Cardiac fibroblast (primary cell): ENCODE measurements at regions not wholly inside any gene's neighbourhood (a gene's known extent, or its start where the extent isn't known, plus 50 kb on each side); places are given as distances from the start of the nearest gene placed in this dataset.

Experiments
- DNase-seq, 2 donors: peaks; one replicate each; pipeline versions ENCODE4 v3.0.0 to v3.0.0-alpha.2; 2010; ENCODE audit warnings: low read depth in 2 of 2
- H3K4me3 ChIP-seq, 2 donors: replicated peaks in 1 of 2; 1 replicate in 1 of 2; 2 replicates in 1 of 2; pipeline ENCODE4 v1.5.1; 2011; ENCODE audit warnings: low read depth in 2 of 2, low read length in 2 of 2, mild to moderate bottlenecking in 2 of 2, moderate library complexity in 1 of 2
- CTCF ChIP-seq: IDR thresholded peaks from one replicate; pipeline ENCODE4 v1.5.1; 2011; ENCODE audit warnings: low read depth, mild to moderate bottlenecking, low read length, inconsistent platforms

DNA sequence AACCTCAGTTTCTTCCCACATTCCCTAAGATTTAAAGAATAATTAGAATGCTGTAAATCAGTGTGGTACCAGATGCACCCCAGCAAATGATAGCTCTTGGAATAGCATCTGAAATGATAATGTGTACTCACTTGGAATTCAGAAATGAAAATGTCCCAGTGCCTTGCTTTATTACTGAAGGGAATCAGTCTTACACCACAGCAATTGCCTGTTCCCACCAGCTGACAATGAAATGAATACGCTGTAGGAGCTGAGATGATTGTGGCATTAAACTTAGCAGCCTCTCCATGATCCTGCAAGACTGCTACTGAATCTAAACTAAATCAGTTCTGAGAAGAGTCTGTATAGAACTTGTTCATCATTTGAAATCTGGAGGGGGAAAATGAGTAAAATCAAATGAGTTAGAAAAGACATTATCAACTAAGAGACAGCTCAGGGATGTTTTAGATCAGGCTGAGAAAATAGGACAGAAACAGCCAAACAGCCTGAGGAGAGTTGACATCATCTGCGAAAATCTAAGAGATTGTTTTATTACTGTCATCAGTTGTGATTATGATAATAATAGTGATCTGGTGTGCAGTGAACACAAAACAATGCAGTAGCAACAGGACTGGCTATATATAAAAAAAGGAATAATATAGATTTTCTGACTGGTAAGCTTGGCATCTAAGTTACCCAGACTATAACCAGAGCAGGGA is 108.6 kb upstream of the SLC13A1 start:
- no peak for TF ChIP-seq CTCF
- H3K4me3 ChIP-seq, result no peak overlapping the region
- DNase-seq, result no peak

- no peak for DNase-seq
- no peak for TF ChIP-seq CTCF
- H3K4me3 ChIP-seq, result no peak overlapping the region
These were observed 106.1 kb upstream of the SLC13A1 start for GRCh38 chr7:123305840-123306375.

GRCh38 chr7:123303926-123304325 is 104.2 kb upstream of the SLC13A1 start:
- TF ChIP-seq CTCF, result no peak
- DNase-seq, result no peak
- H3K4me3 ChIP-seq, result no peak overlapping the region

- no peak for TF ChIP-seq CTCF
- H3K4me3 ChIP-seq, result no peak overlapping the region
- no peak for DNase-seq
These were observed 97.2 kb upstream of the SLC13A1 start for GRCh38 chr7:123296965-123297364.

DNA sequence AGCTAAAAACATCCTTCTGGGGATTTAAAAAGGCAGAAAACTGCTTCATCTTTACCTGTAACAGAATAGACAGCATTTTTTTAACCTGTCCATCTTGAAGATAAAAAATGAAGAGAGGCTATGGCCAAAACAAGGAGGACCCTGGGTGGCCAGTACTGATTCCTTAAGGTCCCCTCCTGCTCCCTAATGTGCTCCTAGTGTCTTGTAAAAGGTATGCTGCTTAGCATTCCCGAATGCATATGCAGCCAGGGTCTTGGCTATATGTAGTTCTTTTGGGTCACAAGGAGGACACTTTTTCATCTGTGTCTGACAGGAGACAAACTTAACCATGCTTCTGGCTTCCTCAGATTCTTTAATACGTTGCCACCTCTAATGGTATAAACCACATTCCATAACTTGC is 93.9 kb upstream of the SLC13A1 start:
- TF ChIP-seq CTCF, result no peak
- no peak for DNase-seq
- no peak overlapping the region for H3K4me3 ChIP-seq

- TF ChIP-seq CTCF, result no peak
- no peak for DNase-seq
- H3K4me3 ChIP-seq, result no peak overlapping the region
These were observed 92.5 kb upstream of the SLC13A1 start for GRCh38 chr7:123292227-123292626.

- no peak for TF ChIP-seq CTCF
- no peak overlapping the region for H3K4me3 ChIP-seq
- DNase-seq, result no peak
These were observed 89.4 kb upstream of the SLC13A1 start for GRCh38 chr7:123289200-123289599.
